GM12891 (cell line): ENCODE measurements at regions not wholly inside any gene's neighbourhood (a gene's known extent, or its start where the extent isn't known, plus 50 kb on each side); places are given as distances from the start of the nearest gene placed in this dataset.

Experiments used
- PAX5 ChIP-seq: IDR thresholded peaks from 2 replicates; pipeline ENCODE4 v1.6.1; 2011; ENCODE audit warnings: low read length, moderate library complexity, mild to moderate bottlenecking; ENCODE audit not compliant: insufficient read depth, severe bottlenecking
- POLR2A ChIP-seq: IDR thresholded peaks from 2 replicates; pipeline ENCODE4 v1.6.1; 2011; ENCODE audit warnings: low read depth, low read length, control low read depth
- POLR2AphosphoS5 ChIP-seq: IDR thresholded peaks from 2 replicates; pipeline ENCODE4 v1.6.1; 2011; ENCODE audit warnings: low read depth, low read length, control low read depth
- SPI1 ChIP-seq: IDR thresholded peaks from 2 replicates; pipeline ENCODE4 v1.6.1; 2011; ENCODE audit warnings: low read depth, low read length, control low read depth

DNA sequence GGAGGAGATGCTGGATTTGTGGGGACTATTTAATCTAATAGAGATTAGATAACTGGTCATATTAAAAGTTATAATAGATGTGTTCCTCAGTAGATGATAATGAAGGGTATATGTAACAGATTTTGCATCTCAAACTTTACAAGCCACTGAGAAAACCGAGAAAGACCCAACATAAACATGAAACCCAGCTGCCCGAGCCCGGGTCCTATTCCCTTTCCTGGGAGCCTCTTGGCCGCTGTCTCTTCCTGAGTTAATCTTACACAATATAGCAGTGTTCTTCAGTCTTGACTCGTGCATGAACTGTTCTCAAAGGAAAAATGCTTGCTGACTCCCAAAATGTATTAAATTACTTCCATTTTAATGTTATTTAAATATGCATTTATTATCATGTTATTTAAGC, 94.5 kb downstream of the COPS8 start:
- TF ChIP-seq POLR2A: no peak
- TF ChIP-seq PAX5: no peak
- TF ChIP-seq POLR2AphosphoS5: no peak
- TF ChIP-seq SPI1: no peak
